PC-9 (cell line): ENCODE measurements at regions not wholly inside any gene's neighbourhood (a gene's known extent, or its start where the extent isn't known, plus 50 kb on each side); places are given as distances from the start of the nearest gene placed in this dataset.
A peak's percentile ranks its signal among the peaks of the same experiment; 100 is the strongest.

Source experiments
- BruUV-seq: library from RNA; stranded (reverse); fragments of 400-500 nt; replicated peaks from 2 replicates; lab custom pipeline; 2021; lab: Mats Ljungman, UMichigan
- CTCF ChIA-PET: fragments of 300-600 bp; sonication (Branson Sonifier 250); formaldehyde crosslinking; loops from one replicate; lab custom pipeline; 2022; ENCODE audit warnings: antibody characterized with exemption; lab: Charles Lee
- POLR2A ChIA-PET: fragments of 300-600 bp; sonication (Branson Sonifier 250); formaldehyde crosslinking; loops from one replicate; lab custom pipeline; 2022; ENCODE audit warnings: antibody characterized with exemption; ENCODE audit not compliant: unreplicated experiment; lab: Charles Lee
- DNase-seq, 2 experiments: peaks; one replicate each; pipeline versions ENCODE4 v3.0.0 to v3.0.0-alpha.2; 2015 to 2022; ENCODE audit warnings: mixed read lengths in 1 of 2
- H2AFZ ChIP-seq: fragments of 200-600 bp; sonication (generic); 2 replicates; pipeline ENCODE4 v1.8.1; 2017; ENCODE audit warnings: antibody characterized with exemption
- H3F3A ChIP-seq: fragments of 200-600 bp; sonication (generic); 2 replicates; pipeline ENCODE4 v1.8.1; 2017; ENCODE audit warnings: antibody characterized with exemption, mild to moderate bottlenecking, low read depth; ENCODE audit not compliant: insufficient read depth
- H3K27ac ChIP-seq: fragments of 200-600 bp; sonication (generic); 2 replicates; pipeline ENCODE4 v1.6.1; 2016; ENCODE audit warnings: mixed run types
- H3K27me3 ChIP-seq: fragments of 200-600 bp; sonication (generic); 2 replicates; pipeline ENCODE4 v1.6.1; 2016; ENCODE audit warnings: low read depth, mixed run types; ENCODE audit not compliant: insufficient read depth
- H3K36me3 ChIP-seq: fragments of 200-600 bp; sonication (generic); 2 replicates; pipeline ENCODE4 v1.6.1; 2016; ENCODE audit warnings: low read depth, mixed run types
- H3K4me1 ChIP-seq: fragments of 200-600 bp; sonication (generic); replicated peaks from 2 replicates; pipeline ENCODE4 v1.6.1; 2016; ENCODE audit warnings: mixed run types; ENCODE audit not compliant: insufficient read depth
- H3K4me2 ChIP-seq: fragments of 200-600 bp; sonication (generic); 2 replicates; pipeline ENCODE4 v1.6.1; 2017; ENCODE audit warnings: mixed run types
- H3K4me3 ChIP-seq: fragments of 200-600 bp; sonication (generic); 2 replicates; pipeline ENCODE4 v1.6.1; 2016; ENCODE audit warnings: mixed run types
- H3K79me2 ChIP-seq: fragments of 200-600 bp; sonication (generic); 2 replicates; pipeline ENCODE4 v1.6.1; 2017; ENCODE audit warnings: low read depth, mixed run types
- H3K9me2 ChIP-seq: fragments of 200-600 bp; sonication (generic); 2 replicates; pipeline ENCODE4 v1.8.1; 2017; ENCODE audit warnings: mild to moderate bottlenecking; ENCODE audit not compliant: insufficient read depth
- H3K9me3 ChIP-seq: fragments of 200-600 bp; sonication (generic); 2 replicates; pipeline ENCODE4 v1.8.1; 2016; ENCODE audit warnings: low read depth; ENCODE audit not compliant: insufficient read depth
- H4K20me1 ChIP-seq: fragments of 200-600 bp; sonication (generic); 2 replicates; pipeline ENCODE4 v1.8.1; 2017; ENCODE audit not compliant: insufficient read depth
- EZH2 ChIP-seq: fragments of 200-600 bp; sonication (generic); IDR thresholded peaks from 2 replicates; pipeline ENCODE4 v1.8.0; 2017; ENCODE audit warnings: antibody characterized with exemption, low read depth
- intact Hi-C: fragments of 100-400 bp; cut with micrococcal nuclease; formaldehyde crosslinking; loops from one replicate; pipeline ENCODE4 v1.10.0; 2022; ENCODE audit not compliant: unreplicated experiment
- TF ChIP-seq, protein P1 (sequence below): fragments of 200-600 bp; sonication (generic); conservative IDR thresholded peaks from 2 replicates; pipeline ENCODE4 v1.6.1; 2017; ENCODE audit warnings: mixed run types, antibody characterized with exemption, mild to moderate bottlenecking, moderate library complexity

DNA sequence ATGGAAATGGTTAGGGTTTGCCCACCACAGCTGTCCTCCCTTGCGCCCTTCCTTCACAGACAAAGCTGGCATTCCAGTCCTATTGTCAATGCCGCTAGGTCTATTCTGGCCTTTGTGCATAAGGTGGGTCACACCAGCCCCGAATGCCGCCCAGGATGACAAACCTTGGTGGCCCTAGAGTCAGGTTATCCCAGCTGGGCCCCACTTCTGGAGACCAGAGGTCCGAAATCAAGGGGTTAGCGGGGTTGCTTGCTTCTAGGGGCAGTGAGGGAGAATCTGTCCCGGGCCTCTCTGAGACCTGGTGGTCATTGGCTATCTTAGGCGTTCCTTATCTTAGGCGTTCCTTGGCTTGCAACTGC, 472.1 kb downstream of the SOX9 start:
- no peaks in the 10 kb centered on the region for H3K27me3 ChIP-seq
- intact Hi-C loops = no loop called here
- peaks cover 46% of the 10 kb centered on the region for H3K79me2 ChIP-seq
- no peak overlapping the region for H3K27ac ChIP-seq
- CTCF ChIA-PET = no interaction called here
- H3K4me2 ChIP-seq = 0 out of 2 replicates have a peak overlapping the region, but pooled peaks have one; percentile 35
- H3K9me2 ChIP-seq = no peaks in the 10 kb centered on the region
- peaks cover 31% of the 10 kb centered on the region for H3F3A ChIP-seq
- no peak for TF ChIP-seq EZH2
- TF ChIP-seq, protein P1, sequence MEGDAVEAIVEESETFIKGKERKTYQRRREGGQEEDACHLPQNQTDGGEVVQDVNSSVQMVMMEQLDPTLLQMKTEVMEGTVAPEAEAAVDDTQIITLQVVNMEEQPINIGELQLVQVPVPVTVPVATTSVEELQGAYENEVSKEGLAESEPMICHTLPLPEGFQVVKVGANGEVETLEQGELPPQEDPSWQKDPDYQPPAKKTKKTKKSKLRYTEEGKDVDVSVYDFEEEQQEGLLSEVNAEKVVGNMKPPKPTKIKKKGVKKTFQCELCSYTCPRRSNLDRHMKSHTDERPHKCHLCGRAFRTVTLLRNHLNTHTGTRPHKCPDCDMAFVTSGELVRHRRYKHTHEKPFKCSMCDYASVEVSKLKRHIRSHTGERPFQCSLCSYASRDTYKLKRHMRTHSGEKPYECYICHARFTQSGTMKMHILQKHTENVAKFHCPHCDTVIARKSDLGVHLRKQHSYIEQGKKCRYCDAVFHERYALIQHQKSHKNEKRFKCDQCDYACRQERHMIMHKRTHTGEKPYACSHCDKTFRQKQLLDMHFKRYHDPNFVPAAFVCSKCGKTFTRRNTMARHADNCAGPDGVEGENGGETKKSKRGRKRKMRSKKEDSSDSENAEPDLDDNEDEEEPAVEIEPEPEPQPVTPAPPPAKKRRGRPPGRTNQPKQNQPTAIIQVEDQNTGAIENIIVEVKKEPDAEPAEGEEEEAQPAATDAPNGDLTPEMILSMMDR = no peak
- BruUV-seq = no TSS peak
- peaks cover 24% of the 10 kb centered on the region for H3K4me1 ChIP-seq
- no peaks in the 10 kb centered on the region for H3K36me3 ChIP-seq
- H3K4me3 ChIP-seq = no peak overlapping the region
- no peak for DNase-seq
- peaks cover 2% of the 10 kb centered on the region; the same call in 1 of the 2 replicates for H4K20me1 ChIP-seq
- POLR2A ChIA-PET = interaction anchor here (0.6 to 1.0 kb wide), 9 partner anchors 10 to 961 kb away, joined by 3 to 10 read pairs (median 4); a partner anchor contains a TSS
- no peak overlapping the region for H2AFZ ChIP-seq
- no peaks in the 10 kb centered on the region; the same call in 1 of the 2 replicates for H3K9me3 ChIP-seq

DNA sequence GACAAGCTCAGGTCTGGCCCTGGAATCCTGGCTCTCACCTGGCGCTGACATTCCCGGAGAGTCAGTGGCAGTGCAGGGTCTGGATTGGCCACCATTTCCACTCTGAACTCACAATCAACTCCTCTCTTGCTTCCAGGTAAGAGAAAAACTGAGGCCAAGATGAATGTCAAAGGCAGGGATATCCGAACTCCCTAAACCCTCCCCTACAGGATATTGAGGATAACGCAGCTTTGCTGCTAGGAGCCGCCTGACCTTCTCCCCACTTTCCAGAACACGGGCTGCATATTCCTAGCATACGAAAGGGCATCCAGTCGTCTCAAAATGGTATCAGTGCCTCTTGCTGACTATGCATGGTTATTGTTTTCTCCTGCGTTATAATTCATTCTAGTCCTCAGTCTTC, 473.4 kb downstream of the SOX9 start:
- peaks cover 14% of the 10 kb centered on the region for H3K4me1 ChIP-seq
- no peaks in the 10 kb centered on the region for H3K36me3 ChIP-seq
- H2AFZ ChIP-seq = no peak overlapping the region
- H3K27me3 ChIP-seq = no peaks in the 10 kb centered on the region
- H3K79me2 ChIP-seq = peaks cover 33% of the 10 kb centered on the region
- ChIA-PET CTCF (no interaction called here), POLR2A (no interaction called here)
- peak in 1 of 2 experiments; percentile 6 for DNase-seq
- H3F3A ChIP-seq = peaks cover 19% of the 10 kb centered on the region; the same call in 1 of the 2 replicates
- H3K27ac ChIP-seq = no peak overlapping the region
- H3K9me3 ChIP-seq = no peaks in the 10 kb centered on the region; the same call in 1 of the 2 replicates
- no peaks in the 10 kb centered on the region; the same call in 1 of the 2 replicates for H4K20me1 ChIP-seq
- BruUV-seq = no TSS peak
- no peak overlapping the region for H3K4me3 ChIP-seq
- H3K4me2 ChIP-seq = no peak overlapping the region
- H3K9me2 ChIP-seq = no peaks in the 10 kb centered on the region
- intact Hi-C loops = no loop called here
- TF ChIP-seq EZH2 = no peak
- TF ChIP-seq, protein P1 = no peak
